WI38 (cell line): ENCODE measurements at regions not wholly inside any gene's neighbourhood (a gene's known extent, or its start where the extent isn't known, plus 50 kb on each side); places are given as distances from the start of the nearest gene placed in this dataset.
"Not testable (repeated sequence)": the region's sequence is repeated elsewhere in the genome, so short reads cannot be mapped to it uniquely, and the experiment has no call there.

Source experiments
- H3K4me3 ChIP-seq: 2 replicates; pipeline ENCODE4 v1.5.1; 2011; ENCODE audit warnings: low read depth, mild to moderate bottlenecking, control low read depth, low read length
- CTCF ChIP-seq: IDR thresholded peaks from 2 replicates; pipeline ENCODE4 v1.5.1; 2012; ENCODE audit warnings: low read depth, mild to moderate bottlenecking, control low read depth, low read length

GRCh38 chr12:90679674-90680073 lies 275.3 kb downstream of the CCER1 start:
- no peak for TF ChIP-seq CTCF
- no peak overlapping the region for H3K4me3 ChIP-seq

GRCh38 chr12:90677552-90677951 lies 277.4 kb downstream of the CCER1 start:
- H3K4me3 ChIP-seq, result no peak overlapping the region
- TF ChIP-seq CTCF, result no peak

- H3K4me3 ChIP-seq, result no peak overlapping the region
- TF ChIP-seq CTCF, result no peak
Measured at GRCh38 chr12:90677055-90677454, 277.9 kb downstream of the CCER1 start.

GRCh38 chr12:90675106-90675505 lies 279.9 kb downstream of the CCER1 start:
- no peak overlapping the region for H3K4me3 ChIP-seq
- no peak for TF ChIP-seq CTCF

GRCh38 chr12:90672081-90672480 lies 282.9 kb downstream of the CCER1 start:
- H3K4me3 ChIP-seq, result no peak overlapping the region
- no peak for TF ChIP-seq CTCF

GRCh38 chr12:90663949-90664348 lies 291.0 kb downstream of the CCER1 start:
- H3K4me3 ChIP-seq, result not testable (repeated sequence)

GRCh38 chr12:90659060-90659459 lies 295.9 kb downstream of the CCER1 start:
- TF ChIP-seq CTCF, result no peak
- H3K4me3 ChIP-seq, result no peak overlapping the region

GRCh38 chr12:90653040-90653439 lies 301.9 kb downstream of the CCER1 start:
- TF ChIP-seq CTCF, result no peak
- H3K4me3 ChIP-seq, result no peak overlapping the region
